GM23338 (cell line): ENCODE measurements at regions not wholly inside any gene's neighbourhood (a gene's known extent, or its start where the extent isn't known, plus 50 kb on each side); places are given as distances from the start of the nearest gene placed in this dataset.

Experiments
- ATAC-seq: fragments of 200-7000 bp; cut with Tn5 transposase; 3 replicates; pipeline ENCODE4 v1.9.1; 2020
- DNase-seq: peaks from one replicate; pipeline ENCODE4 v3.0.0-alpha.2; 2015; ENCODE audit warnings: low spot score
- H2AFZ ChIP-seq: fragments of 200-600 bp; sonication (generic); 2 replicates; pipeline ENCODE4 v1.8.0; 2016; ENCODE audit warnings: antibody characterized with exemption, mild to moderate bottlenecking, moderate library complexity
- H3F3A ChIP-seq: fragments of 200-600 bp; sonication (generic); replicated peaks from 2 replicates; pipeline ENCODE4 v1.8.0; 2017; ENCODE audit warnings: antibody characterized with exemption, mixed run types, low read depth
- H3K27ac ChIP-seq: fragments of 200-600 bp; sonication (generic); 2 replicates; pipeline ENCODE4 v1.6.1; 2016; ENCODE audit warnings: low read depth
- H3K27me3 ChIP-seq: fragments of 200-600 bp; sonication (generic); 2 replicates; pipeline ENCODE4 v1.8.0; 2016; ENCODE audit warnings: mild to moderate bottlenecking, mixed run types, moderate library complexity; ENCODE audit not compliant: insufficient read depth
- H3K36me3 ChIP-seq: fragments of 200-600 bp; sonication (generic); 2 replicates; pipeline ENCODE4 v1.8.0; 2016; ENCODE audit warnings: mild to moderate bottlenecking; ENCODE audit not compliant: insufficient read depth
- H3K4me1 ChIP-seq: fragments of 200-600 bp; sonication (generic); 2 replicates; pipeline ENCODE4 v1.8.0; 2016; ENCODE audit warnings: mild to moderate bottlenecking, moderate library complexity; ENCODE audit not compliant: insufficient read depth
- H3K4me2 ChIP-seq: fragments of 200-600 bp; sonication (generic); 2 replicates; pipeline ENCODE4 v1.7.1; 2017; ENCODE audit warnings: mixed run types
- H3K4me3 ChIP-seq: fragments of 200-600 bp; sonication (generic); 2 replicates; pipeline ENCODE4 v1.6.1; 2016; ENCODE audit warnings: mixed run types
- H3K79me2 ChIP-seq: fragments of 200-600 bp; sonication (generic); replicated peaks from 2 replicates; pipeline ENCODE4 v1.8.0; 2017; ENCODE audit warnings: mild to moderate bottlenecking; ENCODE audit not compliant: insufficient read depth
- H3K9me2 ChIP-seq: fragments of 200-600 bp; sonication (generic); 2 replicates; pipeline ENCODE4 v1.8.0; 2017; ENCODE audit not compliant: insufficient read depth
- H4K20me1 ChIP-seq: fragments of 200-600 bp; sonication (generic); replicated peaks from 2 replicates; pipeline ENCODE4 v1.8.0; 2017; ENCODE audit warnings: mild to moderate bottlenecking; ENCODE audit not compliant: insufficient read depth
- H3K27ac Mint-ChIP-seq: 2 replicates; pipeline ENCODE4 v1.8.0; 2020; ENCODE audit warnings: inconsistent platforms, mild to moderate bottlenecking, moderate library complexity, mixed read lengths
- H3K27me3 Mint-ChIP-seq: 3 replicates; pipeline ENCODE4 v1.8.0; 2022; ENCODE audit warnings: low read depth, mild to moderate bottlenecking, moderate library complexity, mixed read lengths, inconsistent platforms; ENCODE audit not compliant: insufficient read depth, poor library complexity
- H3K36me3 Mint-ChIP-seq: 3 replicates; pipeline ENCODE4 v1.8.0; 2021; ENCODE audit warnings: low read depth, mild to moderate bottlenecking, inconsistent platforms, moderate library complexity, mixed read lengths
- H3K4me1 Mint-ChIP-seq: 3 replicates; pipeline ENCODE4 v1.8.0; 2020; ENCODE audit warnings: mild to moderate bottlenecking, inconsistent platforms, mixed read lengths
- H3K4me3 Mint-ChIP-seq: 3 replicates; pipeline ENCODE4 v1.8.0; 2021; ENCODE audit warnings: moderate library complexity, mild to moderate bottlenecking, inconsistent platforms, mixed read lengths
- H3K9me3 Mint-ChIP-seq: 3 replicates; pipeline ENCODE4 v1.8.0; 2020; ENCODE audit warnings: moderate library complexity, mild to moderate bottlenecking, inconsistent platforms, mixed read lengths
- CREB1 ChIP-seq: fragments of 250-450 bp; sonication (Bioruptor Pico); IDR thresholded peaks from 2 replicates; pipeline ENCODE4 v1.5.0; 2020; ENCODE audit warnings: low read depth, mild to moderate bottlenecking, moderate library complexity
- NANOG ChIP-seq: IDR thresholded peaks from 2 replicates; pipeline ENCODE4 v1.6.1; 2016; ENCODE audit warnings: antibody characterized with exemption, borderline replicate concordance
- POLR2AphosphoS5 ChIP-seq: IDR thresholded peaks from 2 replicates; pipeline ENCODE4 v1.6.1; 2016; ENCODE audit warnings: antibody characterized with exemption, low read depth
- STAT1 ChIP-seq: IDR thresholded peaks from one replicate; pipeline ENCODE4 v1.6.1; 2016; ENCODE audit warnings: antibody characterized with exemption; ENCODE audit not compliant: unreplicated experiment
- TF ChIP-seq, protein P1 (sequence below): IDR thresholded peaks from one replicate; pipeline ENCODE4 v1.6.1; 2018; ENCODE audit warnings: antibody characterized with exemption; ENCODE audit not compliant: unreplicated experiment
- TF ChIP-seq, protein P2 (sequence below), 2 experiments: fragments of 200-600 bp in 1 of 2; sonication (generic) in 1 of 2; conservative IDR thresholded peaks; 2 replicates each; pipeline versions ENCODE4 v1.5.1 to v1.6.1; 2016 to 2017; ENCODE audit warnings: antibody characterized with exemption in 2 of 2, low read depth in 2 of 2, mild to moderate bottlenecking in 2 of 2, moderate library complexity in 1 of 2
- TF ChIP-seq, protein P3 (sequence below): IDR thresholded peaks from 2 replicates; pipeline ENCODE4 v1.6.1; 2016; ENCODE audit warnings: antibody characterized with exemption
- TF ChIP-seq, protein P4 (sequence below): fragments of 250-450 bp; sonication (Bioruptor Pico); IDR thresholded peaks from 2 replicates; pipeline ENCODE4 v1.5.0; 2020; ENCODE audit warnings: mild to moderate bottlenecking, moderate library complexity

DNA sequence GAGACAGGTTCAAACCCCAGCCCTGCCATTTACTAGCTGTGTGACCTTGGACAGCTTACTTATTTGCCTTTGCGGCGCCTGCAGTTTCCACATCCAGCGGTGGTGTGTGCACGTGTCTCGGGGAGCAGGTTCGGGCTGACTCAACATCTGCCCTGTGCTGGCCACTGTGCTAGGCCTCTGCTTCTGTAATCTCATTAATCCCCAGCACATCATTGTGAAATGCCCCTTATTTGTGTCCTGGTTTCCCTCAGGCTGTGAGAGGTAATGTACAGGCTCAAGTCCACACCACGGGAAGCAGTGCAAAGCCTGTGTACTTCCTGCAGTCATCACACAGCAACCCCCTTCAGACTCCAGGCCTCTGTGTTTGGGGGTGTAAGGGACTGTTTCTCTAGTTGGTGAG, 285.7 kb downstream of the RPS24 start:
- ATAC-seq: no peak
- no peaks in the 10 kb centered on the region for H3K9me2 ChIP-seq
- H3K27ac Mint-ChIP-seq: no peak overlapping the region
- H3K4me3 ChIP-seq: no peak overlapping the region
- no peak overlapping the region for H3K4me2 ChIP-seq
- no peaks in the 10 kb centered on the region for H3K27me3 ChIP-seq
- H3K79me2 ChIP-seq: no peaks in the 10 kb centered on the region
- TF ChIP-seq, protein P1, sequence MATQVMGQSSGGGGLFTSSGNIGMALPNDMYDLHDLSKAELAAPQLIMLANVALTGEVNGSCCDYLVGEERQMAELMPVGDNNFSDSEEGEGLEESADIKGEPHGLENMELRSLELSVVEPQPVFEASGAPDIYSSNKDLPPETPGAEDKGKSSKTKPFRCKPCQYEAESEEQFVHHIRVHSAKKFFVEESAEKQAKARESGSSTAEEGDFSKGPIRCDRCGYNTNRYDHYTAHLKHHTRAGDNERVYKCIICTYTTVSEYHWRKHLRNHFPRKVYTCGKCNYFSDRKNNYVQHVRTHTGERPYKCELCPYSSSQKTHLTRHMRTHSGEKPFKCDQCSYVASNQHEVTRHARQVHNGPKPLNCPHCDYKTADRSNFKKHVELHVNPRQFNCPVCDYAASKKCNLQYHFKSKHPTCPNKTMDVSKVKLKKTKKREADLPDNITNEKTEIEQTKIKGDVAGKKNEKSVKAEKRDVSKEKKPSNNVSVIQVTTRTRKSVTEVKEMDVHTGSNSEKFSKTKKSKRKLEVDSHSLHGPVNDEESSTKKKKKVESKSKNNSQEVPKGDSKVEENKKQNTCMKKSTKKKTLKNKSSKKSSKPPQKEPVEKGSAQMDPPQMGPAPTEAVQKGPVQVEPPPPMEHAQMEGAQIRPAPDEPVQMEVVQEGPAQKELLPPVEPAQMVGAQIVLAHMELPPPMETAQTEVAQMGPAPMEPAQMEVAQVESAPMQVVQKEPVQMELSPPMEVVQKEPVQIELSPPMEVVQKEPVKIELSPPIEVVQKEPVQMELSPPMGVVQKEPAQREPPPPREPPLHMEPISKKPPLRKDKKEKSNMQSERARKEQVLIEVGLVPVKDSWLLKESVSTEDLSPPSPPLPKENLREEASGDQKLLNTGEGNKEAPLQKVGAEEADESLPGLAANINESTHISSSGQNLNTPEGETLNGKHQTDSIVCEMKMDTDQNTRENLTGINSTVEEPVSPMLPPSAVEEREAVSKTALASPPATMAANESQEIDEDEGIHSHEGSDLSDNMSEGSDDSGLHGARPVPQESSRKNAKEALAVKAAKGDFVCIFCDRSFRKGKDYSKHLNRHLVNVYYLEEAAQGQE: no peak
- no peak for TF ChIP-seq CREB1
- TF ChIP-seq, protein P2, sequence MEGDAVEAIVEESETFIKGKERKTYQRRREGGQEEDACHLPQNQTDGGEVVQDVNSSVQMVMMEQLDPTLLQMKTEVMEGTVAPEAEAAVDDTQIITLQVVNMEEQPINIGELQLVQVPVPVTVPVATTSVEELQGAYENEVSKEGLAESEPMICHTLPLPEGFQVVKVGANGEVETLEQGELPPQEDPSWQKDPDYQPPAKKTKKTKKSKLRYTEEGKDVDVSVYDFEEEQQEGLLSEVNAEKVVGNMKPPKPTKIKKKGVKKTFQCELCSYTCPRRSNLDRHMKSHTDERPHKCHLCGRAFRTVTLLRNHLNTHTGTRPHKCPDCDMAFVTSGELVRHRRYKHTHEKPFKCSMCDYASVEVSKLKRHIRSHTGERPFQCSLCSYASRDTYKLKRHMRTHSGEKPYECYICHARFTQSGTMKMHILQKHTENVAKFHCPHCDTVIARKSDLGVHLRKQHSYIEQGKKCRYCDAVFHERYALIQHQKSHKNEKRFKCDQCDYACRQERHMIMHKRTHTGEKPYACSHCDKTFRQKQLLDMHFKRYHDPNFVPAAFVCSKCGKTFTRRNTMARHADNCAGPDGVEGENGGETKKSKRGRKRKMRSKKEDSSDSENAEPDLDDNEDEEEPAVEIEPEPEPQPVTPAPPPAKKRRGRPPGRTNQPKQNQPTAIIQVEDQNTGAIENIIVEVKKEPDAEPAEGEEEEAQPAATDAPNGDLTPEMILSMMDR (conservative IDR thresholded peaks at IDR 0.05; ENCODE audit: low read depth in 2 of 2): no peak
- peaks cover 8% of the 10 kb centered on the region; the same call in 2 of the 3 replicates for H3K4me1 Mint-ChIP-seq
- no peak overlapping the region for H3K4me3 Mint-ChIP-seq
- H2AFZ ChIP-seq: no peak overlapping the region
- DNase-seq: no peak
- no peaks in the 10 kb centered on the region for H3K4me1 ChIP-seq
- H3K27me3 Mint-ChIP-seq: no peaks in the 10 kb centered on the region
- H3K36me3 ChIP-seq: no peaks in the 10 kb centered on the region
- H4K20me1 ChIP-seq: no peaks in the 10 kb centered on the region
- H3K27ac ChIP-seq: no peak overlapping the region
- no peaks in the 10 kb centered on the region for H3K36me3 Mint-ChIP-seq
- no peaks in the 10 kb centered on the region for H3F3A ChIP-seq
- no peaks in the 10 kb centered on the region for H3K9me3 Mint-ChIP-seq

DNA sequence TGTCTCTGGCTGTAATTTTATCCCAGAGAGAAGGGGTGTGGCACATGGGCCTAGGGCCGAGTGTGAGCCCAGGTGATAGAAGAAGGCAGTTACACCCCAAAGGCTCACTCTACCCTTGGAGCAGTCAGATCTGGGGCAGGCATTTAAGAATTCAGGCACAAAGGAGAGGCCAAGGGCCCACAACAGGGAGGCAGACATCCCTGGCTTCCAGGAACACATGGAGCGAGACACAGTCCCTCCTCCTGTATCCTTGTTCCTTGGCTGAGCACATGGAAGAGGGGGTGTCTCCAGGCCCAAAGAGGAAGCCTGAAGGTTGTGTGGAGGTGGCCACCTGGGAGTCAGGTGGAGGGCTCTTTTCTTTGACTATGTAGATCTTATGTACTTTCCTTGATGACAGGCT, 286.2 kb downstream of the RPS24 start:
- no peaks in the 10 kb centered on the region for H3F3A ChIP-seq
- Mint-ChIP-seq H3K9me3 (no peaks in the 10 kb centered on the region), H3K4me3 (no peak overlapping the region), H3K27ac (no peak overlapping the region), H3K36me3 (no peaks in the 10 kb centered on the region), H3K27me3 (no peaks in the 10 kb centered on the region), H3K4me1 (peaks cover 8% of the 10 kb centered on the region; the same call in 2 of the 3 replicates)
- H3K36me3 ChIP-seq: no peaks in the 10 kb centered on the region
- no peaks in the 10 kb centered on the region for H3K27me3 ChIP-seq
- H3K9me2 ChIP-seq: no peaks in the 10 kb centered on the region
- H4K20me1 ChIP-seq: no peaks in the 10 kb centered on the region
- no peak for ATAC-seq
- no peak for DNase-seq
- no peaks in the 10 kb centered on the region for H3K79me2 ChIP-seq
- no peak overlapping the region for H3K27ac ChIP-seq
- H3K4me3 ChIP-seq: no peak overlapping the region
- H3K4me1 ChIP-seq: no peaks in the 10 kb centered on the region
- no peak overlapping the region for H2AFZ ChIP-seq
- no peak overlapping the region for H3K4me2 ChIP-seq
- no peak for TF ChIP-seq CREB1
- TF ChIP-seq, protein P3, sequence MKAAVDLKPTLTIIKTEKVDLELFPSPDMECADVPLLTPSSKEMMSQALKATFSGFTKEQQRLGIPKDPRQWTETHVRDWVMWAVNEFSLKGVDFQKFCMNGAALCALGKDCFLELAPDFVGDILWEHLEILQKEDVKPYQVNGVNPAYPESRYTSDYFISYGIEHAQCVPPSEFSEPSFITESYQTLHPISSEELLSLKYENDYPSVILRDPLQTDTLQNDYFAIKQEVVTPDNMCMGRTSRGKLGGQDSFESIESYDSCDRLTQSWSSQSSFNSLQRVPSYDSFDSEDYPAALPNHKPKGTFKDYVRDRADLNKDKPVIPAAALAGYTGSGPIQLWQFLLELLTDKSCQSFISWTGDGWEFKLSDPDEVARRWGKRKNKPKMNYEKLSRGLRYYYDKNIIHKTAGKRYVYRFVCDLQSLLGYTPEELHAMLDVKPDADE: no peak
- TF ChIP-seq, protein P4, sequence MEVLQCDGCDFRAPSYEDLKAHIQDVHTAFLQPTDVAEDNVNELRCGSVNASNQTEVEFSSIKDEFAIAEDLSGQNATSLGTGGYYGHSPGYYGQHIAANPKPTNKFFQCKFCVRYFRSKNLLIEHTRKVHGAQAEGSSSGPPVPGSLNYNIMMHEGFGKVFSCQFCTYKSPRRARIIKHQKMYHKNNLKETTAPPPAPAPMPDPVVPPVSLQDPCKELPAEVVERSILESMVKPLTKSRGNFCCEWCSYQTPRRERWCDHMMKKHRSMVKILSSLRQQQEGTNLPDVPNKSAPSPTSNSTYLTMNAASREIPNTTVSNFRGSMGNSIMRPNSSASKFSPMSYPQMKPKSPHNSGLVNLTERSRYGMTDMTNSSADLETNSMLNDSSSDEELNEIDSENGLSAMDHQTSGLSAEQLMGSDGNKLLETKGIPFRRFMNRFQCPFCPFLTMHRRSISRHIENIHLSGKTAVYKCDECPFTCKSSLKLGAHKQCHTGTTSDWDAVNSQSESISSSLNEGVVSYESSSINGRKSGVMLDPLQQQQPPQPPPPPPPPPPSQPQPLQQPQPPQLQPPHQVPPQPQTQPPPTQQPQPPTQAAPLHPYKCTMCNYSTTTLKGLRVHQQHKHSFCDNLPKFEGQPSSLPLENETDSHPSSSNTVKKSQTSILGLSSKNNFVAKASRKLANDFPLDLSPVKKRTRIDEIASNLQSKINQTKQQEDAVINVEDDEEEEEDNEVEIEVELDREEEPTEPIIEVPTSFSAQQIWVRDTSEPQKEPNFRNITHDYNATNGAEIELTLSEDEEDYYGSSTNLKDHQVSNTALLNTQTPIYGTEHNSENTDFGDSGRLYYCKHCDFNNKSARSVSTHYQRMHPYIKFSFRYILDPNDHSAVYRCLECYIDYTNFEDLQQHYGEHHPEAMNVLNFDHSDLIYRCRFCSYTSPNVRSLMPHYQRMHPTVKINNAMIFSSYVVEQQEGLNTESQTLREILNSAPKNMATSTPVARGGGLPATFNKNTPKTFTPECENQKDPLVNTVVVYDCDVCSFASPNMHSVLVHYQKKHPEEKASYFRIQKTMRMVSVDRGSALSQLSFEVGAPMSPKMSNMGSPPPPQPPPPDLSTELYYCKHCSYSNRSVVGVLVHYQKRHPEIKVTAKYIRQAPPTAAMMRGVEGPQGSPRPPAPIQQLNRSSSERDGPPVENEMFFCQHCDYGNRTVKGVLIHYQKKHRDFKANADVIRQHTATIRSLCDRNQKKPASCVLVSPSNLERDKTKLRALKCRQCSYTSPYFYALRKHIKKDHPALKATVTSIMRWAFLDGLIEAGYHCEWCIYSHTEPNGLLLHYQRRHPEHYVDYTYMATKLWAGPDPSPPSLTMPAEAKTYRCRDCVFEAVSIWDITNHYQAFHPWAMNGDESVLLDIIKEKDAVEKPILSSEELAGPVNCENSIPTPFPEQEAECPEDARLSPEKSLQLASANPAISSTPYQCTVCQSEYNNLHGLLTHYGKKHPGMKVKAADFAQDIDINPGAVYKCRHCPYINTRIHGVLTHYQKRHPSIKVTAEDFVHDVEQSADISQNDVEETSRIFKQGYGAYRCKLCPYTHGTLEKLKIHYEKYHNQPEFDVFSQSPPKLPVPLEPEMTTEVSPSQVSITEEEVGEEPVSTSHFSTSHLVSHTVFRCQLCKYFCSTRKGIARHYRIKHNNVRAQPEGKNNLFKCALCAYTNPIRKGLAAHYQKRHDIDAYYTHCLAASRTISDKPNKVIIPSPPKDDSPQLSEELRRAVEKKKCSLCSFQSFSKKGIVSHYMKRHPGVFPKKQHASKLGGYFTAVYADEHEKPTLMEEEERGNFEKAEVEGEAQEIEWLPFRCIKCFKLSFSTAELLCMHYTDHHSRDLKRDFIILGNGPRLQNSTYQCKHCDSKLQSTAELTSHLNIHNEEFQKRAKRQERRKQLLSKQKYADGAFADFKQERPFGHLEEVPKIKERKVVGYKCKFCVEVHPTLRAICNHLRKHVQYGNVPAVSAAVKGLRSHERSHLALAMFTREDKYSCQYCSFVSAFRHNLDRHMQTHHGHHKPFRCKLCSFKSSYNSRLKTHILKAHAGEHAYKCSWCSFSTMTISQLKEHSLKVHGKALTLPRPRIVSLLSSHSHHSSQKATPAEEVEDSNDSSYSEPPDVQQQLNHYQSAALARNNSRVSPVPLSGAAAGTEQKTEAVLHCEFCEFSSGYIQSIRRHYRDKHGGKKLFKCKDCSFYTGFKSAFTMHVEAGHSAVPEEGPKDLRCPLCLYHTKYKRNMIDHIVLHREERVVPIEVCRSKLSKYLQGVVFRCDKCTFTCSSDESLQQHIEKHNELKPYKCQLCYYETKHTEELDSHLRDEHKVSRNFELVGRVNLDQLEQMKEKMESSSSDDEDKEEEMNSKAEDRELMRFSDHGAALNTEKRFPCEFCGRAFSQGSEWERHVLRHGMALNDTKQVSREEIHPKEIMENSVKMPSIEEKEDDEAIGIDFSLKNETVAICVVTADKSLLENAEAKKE (CRISPR knock-in tag): no peak
- TF ChIP-seq POLR2AphosphoS5: no peak
- no peak for TF ChIP-seq STAT1
- TF ChIP-seq NANOG: no peak
